ENCODE measurements at regions not wholly inside any gene's neighbourhood (a gene's known extent, or its start where the extent isn't known, plus 50 kb on each side); places are given as distances from the start of the nearest gene placed in this dataset.

DNA sequence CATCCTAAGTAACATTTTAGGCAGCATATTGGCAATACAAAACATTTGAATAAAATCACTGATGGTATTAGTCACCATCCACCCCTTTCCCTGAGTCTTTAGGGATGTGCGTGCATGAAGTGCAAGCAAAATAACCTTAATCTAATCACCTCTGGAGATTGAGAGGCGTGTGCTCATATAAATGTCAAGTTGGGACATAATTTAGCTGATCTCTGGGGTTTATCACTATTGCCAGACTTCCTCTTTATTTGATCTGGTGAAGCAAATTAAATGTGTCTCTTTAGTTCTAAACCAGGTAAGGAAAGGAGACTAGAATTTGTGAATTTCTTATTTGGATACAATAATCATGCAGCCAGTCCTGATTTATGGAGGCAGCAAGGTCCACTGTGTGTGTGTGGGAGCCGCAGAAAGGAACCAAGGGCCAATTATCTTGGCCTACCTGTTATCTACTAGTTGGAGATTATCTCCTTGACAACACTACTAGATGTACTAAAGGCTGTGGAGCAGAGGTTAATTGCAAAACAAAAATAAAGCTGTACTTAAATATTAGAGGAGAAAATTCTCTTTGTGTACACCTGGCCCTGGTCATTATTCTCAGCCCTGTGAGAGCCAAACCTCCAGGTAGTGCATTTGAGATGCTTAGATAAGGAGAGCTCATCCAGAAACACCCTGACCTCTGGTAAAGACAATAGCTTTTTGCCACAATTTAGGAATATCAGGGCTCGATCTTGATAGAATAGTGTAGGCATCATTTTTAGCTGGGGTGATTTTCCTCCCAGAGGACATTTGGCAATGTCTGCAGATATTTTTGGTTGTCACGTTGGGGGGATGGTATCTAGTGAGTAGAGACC, 78.2 kb downstream of the HRH4 start:
- no peak for DNase-seq (ENCODE audit: low read depth in 2 of 2)
- H3K4me3 ChIP-seq (replicated peaks in 1 of 2; ENCODE audit: low read depth in 2 of 2, low read length in 2 of 2): no peak overlapping the region
- TF ChIP-seq, protein P1, sequence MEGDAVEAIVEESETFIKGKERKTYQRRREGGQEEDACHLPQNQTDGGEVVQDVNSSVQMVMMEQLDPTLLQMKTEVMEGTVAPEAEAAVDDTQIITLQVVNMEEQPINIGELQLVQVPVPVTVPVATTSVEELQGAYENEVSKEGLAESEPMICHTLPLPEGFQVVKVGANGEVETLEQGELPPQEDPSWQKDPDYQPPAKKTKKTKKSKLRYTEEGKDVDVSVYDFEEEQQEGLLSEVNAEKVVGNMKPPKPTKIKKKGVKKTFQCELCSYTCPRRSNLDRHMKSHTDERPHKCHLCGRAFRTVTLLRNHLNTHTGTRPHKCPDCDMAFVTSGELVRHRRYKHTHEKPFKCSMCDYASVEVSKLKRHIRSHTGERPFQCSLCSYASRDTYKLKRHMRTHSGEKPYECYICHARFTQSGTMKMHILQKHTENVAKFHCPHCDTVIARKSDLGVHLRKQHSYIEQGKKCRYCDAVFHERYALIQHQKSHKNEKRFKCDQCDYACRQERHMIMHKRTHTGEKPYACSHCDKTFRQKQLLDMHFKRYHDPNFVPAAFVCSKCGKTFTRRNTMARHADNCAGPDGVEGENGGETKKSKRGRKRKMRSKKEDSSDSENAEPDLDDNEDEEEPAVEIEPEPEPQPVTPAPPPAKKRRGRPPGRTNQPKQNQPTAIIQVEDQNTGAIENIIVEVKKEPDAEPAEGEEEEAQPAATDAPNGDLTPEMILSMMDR (IDR thresholded peaks at IDR 0.05; ENCODE audit: low read depth, low read length): no peak

- H3K4me3 ChIP-seq (replicated peaks in 1 of 2; ENCODE audit: low read depth in 2 of 2, low read length in 2 of 2): no peak overlapping the region
- TF ChIP-seq, protein P1 (IDR thresholded peaks at IDR 0.05; ENCODE audit: low read depth, low read length): no peak
Measured at GRCh38 chr18:24539866-24540617, 79.6 kb downstream of the HRH4 start.

DNA sequence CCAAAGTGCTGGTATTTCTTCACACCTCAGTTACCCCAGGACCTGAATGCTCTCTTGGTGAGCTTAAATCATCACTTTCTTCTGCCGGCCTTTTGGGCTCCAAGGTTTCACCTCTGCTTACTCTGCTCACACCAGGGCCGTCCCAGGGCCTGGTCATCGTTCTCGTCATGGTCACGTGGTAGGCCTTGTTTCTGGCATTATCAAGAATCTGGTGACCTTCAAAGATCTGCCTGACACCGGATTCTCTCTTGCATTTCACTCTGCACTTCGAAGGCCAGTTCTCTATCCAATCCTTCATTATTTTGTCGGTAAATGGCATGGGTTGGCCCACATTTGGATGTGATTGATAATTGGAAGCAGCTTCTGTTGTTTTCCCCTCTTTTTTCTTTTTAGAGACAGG, 80.5 kb downstream of the HRH4 start:
- DNase-seq (ENCODE audit: low read depth in 2 of 2): no peak
- H3K4me3 ChIP-seq (replicated peaks in 1 of 2; ENCODE audit: low read depth in 2 of 2, low read length in 2 of 2): no peak overlapping the region
- TF ChIP-seq, protein P1 (IDR thresholded peaks at IDR 0.05; ENCODE audit: low read depth, low read length): no peak

More at GRCh38 chr18:24539866-24540617, 79.6 kb downstream of the HRH4 start:
- DNase-seq (ENCODE audit: low read depth in 2 of 2): peak in 1 of 2 donors; percentile 4

- no peak overlapping the region for H3K4me3 ChIP-seq (replicated peaks in 1 of 2; ENCODE audit: low read depth in 2 of 2, low read length in 2 of 2)
- no peak for DNase-seq (ENCODE audit: low read depth in 2 of 2)
- TF ChIP-seq, protein P1 (IDR thresholded peaks at IDR 0.05; ENCODE audit: low read depth, low read length): no peak
Measured at GRCh38 chr18:24543086-24543794, 82.8 kb downstream of the HRH4 start.

GRCh38 chr18:24543795-24544498, 83.5 kb downstream of the HRH4 start:
- TF ChIP-seq, protein P1 (IDR thresholded peaks at IDR 0.05; ENCODE audit: low read depth, low read length): no peak
- peak; percentile 35 to 36 for DNase-seq (ENCODE audit: low read depth in 2 of 2)
- no peak overlapping the region for H3K4me3 ChIP-seq (replicated peaks in 1 of 2; ENCODE audit: low read depth in 2 of 2, low read length in 2 of 2)

DNA sequence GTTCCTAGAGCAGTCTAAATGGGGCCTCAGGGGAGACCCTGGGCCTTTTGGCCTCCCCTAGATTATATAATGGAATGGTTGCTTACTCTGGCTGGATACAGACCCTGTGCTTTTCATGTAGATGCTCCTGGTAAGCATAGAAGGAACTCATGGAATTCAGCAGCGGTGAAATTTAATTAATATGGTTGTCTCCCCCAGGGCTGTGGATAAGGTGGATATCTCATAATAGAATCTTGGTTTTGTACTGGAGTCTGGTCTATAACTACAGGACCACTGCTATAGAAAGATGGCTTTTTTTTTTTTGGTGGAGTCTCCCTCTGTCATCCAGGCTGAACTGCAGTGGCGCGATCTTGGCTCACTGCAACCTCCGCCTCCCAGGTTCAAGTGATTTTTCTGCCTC, 84.5 kb downstream of the HRH4 start:
- no peak for DNase-seq (ENCODE audit: low read depth in 2 of 2)
- H3K4me3 ChIP-seq (replicated peaks in 1 of 2; ENCODE audit: low read depth in 2 of 2, low read length in 2 of 2): no peak overlapping the region
- TF ChIP-seq, protein P1 (IDR thresholded peaks at IDR 0.05; ENCODE audit: low read depth, low read length): no peak

All from cardiac fibroblast (primary cell).